SKM-1 (cell line): ENCODE measurements at regions not wholly inside any gene's neighbourhood (a gene's known extent, or its start where the extent isn't known, plus 50 kb on each side); places are given as distances from the start of the nearest gene placed in this dataset.

Source experiments
- DNase-seq: peaks from one replicate; lab custom pipeline; 2025; ENCODE audit not compliant: unreplicated experiment; lab: John Stamatoyannopoulos, UW

DNA sequence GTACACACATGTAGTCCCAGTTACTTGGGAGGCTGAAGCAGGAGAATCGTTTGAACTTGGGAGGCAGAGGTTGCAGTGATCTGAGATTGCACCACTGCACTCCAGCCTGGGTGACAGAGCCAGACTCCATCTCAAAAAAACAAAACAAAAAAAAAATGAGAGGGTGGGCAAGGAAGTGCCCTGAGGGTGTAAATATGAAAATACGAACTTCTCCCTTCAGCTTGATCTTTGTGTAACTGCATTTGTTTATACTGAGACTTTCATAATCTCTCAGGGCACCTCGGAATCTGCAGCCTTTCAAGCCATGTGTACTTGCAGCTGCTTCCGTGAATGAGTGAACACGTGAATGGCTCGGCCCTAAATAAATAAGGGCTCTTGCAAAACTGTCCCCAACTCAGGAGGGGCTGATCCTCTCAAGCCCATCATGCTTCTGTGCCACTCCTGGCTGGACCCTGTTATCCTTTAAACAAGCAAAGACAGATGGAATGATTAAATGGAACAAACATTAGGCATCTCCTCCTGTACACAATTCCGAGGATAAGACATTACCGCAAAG, 96.8 kb downstream of the BOD1L2 start:
- no peak for DNase-seq

DNA sequence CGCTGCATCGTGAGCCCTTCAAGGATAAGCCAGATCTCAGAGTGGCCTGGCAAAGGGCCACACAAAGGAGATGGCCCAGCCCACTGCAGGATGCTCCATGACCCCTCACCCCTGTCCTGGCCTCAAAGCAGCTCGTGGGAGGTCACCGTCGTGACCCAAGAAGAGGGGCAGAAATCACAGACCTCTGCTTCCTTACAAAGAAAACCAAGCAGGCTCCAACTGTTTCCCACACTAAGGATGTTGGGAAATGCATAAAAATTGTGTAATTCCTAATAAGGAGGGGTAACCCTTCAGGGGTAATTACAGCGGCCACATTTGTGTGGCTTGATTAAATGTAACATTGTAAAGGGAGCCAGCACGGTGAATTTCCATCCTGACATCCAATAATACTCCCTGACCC, 102.3 kb downstream of the BOD1L2 start:
- no peak for DNase-seq

DNA sequence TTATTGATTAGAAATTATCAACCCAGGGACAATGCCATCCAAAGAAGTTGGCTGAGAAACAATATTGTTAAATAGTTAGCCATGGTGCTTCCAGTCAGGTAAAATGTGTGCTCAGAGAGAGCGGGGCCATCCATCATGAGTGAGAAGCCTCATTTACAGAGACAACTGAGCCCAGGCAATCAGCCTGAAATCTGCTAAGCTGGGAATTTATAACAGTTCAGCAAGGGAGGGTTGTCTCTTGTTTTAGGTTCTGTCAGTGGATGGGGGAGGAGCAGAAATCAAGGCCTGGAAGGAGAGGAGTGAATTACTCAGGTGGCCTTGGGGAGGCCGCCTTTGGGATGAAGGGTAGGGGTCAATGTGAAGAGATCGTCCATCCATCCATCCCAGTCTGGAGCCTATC, 102.5 kb upstream of the ST8SIA3 start:
- no peak for DNase-seq

DNA sequence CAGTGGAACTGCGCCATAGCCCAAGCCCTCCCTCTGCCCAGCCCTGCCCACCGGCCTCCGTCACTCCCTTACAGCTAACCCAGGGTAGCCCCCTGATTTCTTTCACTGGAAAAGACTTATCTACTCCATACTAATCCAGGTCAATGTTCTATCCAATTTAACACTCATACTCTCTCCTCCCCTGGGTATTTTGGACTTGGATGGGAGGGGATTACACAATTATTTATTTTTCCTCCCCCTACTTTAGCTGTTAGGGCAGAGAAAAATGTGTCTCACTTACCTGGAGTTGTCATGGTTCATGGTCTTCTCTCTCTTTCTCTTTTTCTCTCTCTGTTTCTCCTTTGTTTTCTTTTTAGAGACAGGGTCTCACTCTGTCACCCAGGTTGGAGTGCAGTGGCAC, 100.6 kb upstream of the ST8SIA3 start:
- no peak for DNase-seq

DNA sequence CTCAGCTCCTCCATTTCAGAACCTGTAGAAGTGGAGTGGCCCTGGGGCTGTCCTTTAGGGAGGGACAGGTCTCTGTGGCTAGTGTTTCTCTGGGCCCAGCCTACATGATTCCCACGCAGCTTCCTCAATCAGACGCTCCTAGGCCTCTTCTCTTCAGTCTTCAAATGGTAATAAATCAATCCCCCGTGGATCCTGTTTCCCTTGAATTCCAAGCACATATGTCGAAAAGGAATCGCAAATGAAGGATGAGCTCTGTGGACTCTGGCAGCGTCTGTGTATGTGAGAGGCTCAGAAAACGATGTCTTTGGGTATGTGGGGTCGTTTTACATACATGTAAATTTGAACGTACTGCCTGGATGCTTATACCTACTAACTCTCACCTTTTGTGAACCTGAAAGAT, 98.5 kb upstream of the ST8SIA3 start:
- DNase-seq = no peak

DNA sequence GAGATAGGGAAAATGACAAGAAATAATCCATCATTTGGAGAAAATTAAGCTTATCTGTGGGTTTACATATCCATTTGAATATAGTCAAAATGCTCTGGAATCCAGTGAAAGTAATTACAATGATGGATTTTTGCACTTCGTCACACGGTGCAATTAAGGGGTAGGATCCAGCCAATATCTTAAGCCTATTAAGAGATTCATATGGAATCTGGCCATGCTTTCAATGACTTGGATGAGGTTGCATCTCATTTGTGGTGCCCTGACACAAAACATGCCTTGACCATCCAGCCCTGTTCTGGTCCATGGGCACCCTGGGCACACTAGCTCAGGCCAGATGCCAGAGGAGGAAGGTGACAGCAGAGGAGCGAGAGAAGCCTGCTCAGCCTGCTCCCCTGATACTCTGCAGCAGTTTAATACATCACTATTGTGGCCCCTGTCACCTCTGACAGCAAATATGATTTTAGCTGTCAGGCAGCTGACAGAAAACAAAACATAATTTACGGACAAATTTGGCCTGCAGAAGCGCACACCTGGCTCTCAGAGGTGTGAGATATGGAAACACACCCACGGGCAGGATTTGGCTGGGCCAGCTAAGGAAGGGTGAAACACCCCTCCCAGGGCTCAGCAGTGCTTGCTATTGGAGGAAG, 94.1 kb upstream of the ST8SIA3 start:
- no peak for DNase-seq

DNA sequence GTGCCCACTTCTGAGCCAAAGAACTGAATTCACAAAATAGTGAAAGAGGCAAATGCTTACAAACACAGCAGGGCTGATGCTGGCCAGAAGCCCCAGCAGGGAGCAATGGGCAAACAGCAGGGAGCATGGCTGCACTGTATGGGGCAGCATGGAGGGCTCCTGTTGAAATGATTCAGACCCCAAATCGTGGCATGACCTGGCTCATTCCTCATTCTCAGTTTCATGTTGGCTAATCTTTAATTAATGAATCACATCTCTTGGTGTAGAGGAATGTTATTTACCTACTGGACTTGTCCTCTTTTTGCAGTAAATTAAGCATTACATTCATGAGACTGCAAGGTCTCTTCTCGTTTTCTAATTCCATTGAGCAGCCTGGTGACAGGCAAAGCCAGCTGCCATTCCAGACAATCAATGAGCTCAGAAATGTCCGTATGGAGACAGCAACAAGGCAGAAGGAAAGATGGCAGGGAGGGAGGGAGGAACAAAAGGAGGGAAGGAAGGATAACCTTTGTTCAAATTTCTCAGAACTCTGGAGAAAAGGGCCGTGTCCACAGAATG, 84.9 kb upstream of the ST8SIA3 start:
- DNase-seq = no peak

DNA sequence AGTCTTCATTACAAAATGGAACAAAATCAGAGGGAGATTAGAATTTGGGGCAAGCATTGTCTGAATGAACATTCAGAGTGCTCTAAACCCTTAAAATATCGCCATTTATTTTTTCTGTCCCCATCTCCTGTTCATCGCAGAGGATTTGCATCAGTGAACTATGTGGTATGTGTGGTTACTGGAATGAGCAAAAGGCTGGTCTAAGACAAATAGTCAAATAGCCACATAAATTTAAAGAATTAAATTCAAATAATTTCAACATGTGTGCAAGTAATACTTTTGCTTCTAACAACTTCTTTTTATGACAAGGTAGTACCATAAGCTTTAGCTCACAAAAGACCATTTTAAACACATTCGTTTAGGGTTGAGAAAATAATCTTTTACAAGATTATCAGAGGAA, 82.6 kb upstream of the ST8SIA3 start:
- no peak for DNase-seq

DNA sequence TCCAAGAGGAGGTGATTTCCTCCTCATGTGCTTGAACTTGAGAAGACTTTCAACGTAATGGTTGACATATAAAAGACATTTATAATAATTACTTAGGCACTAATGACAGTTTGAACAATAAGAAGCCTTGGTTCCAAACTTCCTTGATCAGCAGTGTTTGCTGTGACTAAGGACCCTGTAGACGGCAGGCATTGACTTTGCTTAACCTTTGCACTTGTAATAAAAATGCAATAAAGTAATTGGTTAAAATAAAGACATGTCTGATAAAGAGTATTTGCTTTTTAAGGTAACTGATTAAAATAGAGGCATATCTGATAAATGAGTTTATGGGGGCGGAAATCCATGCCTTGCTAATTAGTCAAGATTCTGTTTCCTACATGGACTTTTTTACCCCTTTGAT, 82.2 kb upstream of the ST8SIA3 start:
- DNase-seq = no peak

DNA sequence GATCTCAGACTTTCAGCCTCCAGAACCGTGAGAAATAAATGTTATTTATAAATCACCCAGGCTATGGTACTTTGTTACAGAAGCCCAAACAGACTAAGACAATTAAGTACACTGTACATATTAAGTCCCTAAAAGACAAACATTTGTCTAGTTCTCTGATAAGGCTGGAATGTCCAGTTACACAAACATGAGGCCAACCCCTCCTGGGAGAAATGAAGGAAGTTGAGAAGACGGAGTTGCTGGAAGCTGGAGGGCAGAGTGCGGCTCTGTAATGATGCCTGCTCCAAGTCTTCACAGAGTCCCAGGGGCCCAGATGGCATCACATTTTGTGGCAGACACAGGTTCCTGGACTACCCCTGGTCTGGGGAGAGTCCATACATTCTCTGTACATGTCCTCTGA, 79.2 kb upstream of the ST8SIA3 start:
- DNase-seq = no peak

DNA sequence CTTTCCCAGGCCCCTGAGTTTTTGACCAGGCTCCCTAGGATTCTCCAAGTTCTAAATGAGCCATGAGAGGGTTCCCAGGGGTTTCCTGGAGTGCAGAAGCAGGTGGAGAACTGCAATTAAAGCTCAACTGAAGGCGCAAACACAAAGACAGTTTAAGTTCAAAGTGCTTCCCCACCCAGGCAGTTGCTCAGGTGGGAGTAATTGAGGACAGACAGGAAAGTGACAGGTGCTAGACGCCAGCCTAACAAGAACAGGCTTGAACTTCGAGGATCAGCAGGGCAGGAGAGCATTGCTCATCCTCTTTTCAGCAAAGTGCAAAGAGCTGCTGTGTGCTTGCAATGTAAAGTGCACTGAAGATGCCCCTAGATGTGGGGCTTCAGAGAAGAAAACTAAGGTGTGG, 77.2 kb upstream of the ST8SIA3 start:
- DNase-seq = no peak

DNA sequence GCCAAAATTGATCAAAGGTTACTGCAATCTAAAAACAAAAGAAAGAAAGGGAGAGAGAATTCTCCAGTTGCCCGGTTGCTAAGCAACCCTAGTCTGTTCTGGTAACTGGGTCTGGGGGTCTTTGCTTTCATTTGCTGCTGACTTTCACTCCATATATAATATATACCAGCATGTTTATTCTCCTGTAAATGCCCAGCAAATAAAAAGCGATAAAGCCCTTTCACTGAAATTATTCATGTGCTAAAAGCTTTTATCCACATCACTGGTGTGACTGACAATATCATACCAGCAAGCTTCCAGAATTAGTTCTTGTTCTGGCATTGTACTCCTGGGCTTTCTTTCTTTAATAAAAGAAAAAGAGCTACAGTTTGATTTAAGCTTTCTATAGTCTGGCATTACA, 75.5 kb upstream of the ST8SIA3 start:
- no peak for DNase-seq

DNA sequence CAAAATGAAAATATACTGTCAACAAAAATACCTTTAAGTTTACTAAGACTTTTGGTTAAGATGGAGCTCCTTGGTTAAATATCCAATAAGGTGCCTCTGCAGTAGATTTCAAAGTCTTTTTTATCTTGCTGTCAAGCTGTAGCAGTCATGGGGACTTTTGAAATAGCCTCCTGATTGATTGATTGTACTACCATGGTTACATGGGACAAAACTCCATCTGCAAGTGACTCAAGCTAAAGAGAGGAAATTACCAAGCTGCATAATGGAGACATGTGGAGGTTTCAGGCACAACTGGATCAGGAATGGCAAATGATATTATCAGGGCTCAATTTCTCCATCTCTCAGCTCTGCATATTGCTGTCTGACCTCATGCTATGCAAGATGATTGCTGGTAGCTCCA, 73.4 kb upstream of the ST8SIA3 start:
- DNase-seq = no peak

DNA sequence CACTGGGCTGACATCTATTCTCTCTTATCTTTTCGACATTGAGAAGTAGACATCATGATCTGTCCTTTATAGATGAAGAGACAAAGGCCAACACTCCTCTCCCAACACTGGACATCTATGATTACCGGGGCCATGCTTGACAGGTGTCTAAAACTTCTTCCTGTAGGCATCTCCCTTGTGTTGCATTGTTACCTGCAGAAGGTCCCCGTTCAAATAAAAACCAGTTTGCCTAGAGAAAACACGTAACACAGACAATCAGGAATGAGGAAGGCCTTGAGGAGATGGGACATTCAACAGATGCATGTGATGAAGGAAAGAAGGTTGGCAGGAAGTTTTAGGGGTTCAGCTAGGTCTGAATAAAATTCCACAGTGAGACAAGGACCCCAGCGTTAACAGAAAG, 70.8 kb upstream of the ST8SIA3 start:
- DNase-seq = no peak

DNA sequence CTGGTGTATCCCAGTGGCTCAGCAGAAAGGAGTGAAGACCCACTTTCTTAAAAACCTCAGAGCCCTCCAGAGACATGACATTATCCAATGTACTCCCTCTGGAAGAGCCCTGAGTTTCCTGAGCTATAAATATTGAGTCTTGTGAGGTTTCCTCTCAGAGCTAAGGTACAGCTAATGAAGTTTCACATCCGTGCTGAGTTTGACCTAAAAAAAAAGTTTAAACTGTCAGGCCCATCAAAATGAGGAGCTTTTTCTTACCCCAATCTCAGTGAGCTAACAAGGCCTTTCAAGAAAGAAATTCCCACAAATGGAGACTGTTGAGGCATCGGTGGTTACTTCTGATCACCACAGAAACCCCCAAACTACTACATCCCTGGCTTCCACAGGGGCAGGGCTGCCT, 65.4 kb upstream of the ST8SIA3 start:
- DNase-seq = no peak

DNA sequence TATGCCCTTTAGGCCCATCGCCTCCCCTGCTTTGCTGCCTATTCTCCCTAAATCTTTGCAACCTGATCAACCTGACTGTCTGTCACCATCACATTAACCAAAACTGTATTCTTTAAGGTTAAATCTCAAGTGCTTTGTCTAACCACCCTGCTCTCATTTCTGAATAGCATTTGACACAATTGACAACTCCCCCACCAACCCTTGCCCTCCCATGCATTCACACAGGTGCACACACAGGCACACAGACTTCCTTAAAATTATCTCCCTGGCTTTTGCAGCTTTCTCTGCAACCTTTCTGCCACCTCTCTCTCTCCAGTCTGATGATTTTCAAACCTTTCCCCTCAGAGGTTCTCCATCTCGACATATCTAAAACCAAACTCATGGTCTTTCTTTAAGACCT, 64.6 kb upstream of the ST8SIA3 start:
- DNase-seq = no peak

DNA sequence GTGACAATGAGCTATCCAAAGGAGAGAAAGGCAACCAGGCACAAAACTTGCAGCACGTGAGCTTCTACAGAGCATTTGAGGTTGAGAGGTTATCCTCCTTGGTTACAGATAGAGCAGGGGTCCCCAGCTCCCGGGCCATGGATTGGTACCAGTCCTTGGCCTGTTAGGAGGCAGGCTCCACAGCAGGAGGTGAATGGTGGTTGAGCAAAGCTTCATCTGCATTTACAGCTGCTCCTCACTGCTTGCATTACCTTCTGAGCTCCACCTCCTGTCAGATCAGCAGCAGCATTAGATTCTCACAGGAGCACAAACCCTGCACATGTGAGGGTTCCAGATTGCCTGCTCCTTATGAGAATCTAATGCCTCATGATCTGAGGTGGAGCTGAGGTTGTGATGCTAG, 57.8 kb upstream of the ST8SIA3 start:
- no peak for DNase-seq

DNA sequence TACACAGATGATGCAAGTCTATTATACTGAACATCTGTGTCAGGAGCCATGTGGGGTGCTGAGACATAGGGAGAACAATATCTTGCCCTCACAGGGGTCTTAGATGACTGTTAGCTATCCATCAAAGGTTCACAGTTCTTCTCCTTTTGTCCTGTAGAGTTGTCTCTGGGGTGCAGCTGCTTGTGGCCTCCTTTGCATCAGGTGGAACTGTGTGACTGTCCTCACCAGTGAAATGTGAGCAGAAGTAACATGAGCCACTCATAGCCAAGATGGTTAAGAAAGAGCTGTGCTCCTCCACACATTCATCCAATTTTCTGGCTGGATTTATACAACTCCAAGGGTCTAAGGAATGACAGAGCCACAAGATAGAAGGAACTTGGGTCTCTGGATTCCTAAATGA, 56.0 kb upstream of the ST8SIA3 start:
- no peak for DNase-seq

DNA sequence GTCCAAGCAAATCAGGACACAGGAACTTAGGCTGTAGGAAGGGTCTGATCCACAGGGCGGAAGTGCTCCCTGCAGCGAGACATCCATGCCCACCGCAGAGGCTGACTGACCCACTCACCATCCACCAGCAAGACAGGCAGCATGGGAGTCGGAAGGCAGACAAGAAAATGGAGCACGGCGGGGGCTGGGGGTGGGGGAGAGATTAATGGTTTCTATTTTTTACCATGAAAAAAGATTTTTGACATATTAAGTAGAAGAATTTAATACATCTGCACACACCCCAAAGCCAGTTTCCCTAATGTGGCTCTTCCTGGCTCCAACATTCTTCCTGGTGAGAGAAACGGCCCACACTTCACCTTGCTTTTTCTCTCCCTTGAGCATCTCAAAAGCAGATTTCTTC, 55.1 kb upstream of the ST8SIA3 start:
- no peak for DNase-seq

DNA sequence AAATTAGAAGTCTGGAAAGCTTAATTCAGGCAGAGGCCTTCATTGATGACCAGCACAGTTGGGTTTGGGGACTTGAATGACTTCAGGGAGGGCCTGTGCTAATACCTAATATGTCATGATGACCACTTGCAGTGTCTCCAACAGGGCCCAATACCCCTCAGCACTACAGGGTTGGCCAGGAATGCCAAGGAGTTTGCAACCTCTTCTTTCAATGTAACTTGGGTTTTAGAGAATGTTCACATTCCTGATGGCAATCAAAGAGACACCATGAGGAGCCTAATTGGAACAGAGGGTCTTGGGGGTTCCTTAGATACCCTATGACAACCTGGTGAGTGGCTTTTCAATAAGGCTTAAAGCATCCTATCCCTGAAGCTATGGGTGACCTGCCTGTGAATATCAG, 52.4 kb upstream of the ST8SIA3 start:
- no peak for DNase-seq

DNA sequence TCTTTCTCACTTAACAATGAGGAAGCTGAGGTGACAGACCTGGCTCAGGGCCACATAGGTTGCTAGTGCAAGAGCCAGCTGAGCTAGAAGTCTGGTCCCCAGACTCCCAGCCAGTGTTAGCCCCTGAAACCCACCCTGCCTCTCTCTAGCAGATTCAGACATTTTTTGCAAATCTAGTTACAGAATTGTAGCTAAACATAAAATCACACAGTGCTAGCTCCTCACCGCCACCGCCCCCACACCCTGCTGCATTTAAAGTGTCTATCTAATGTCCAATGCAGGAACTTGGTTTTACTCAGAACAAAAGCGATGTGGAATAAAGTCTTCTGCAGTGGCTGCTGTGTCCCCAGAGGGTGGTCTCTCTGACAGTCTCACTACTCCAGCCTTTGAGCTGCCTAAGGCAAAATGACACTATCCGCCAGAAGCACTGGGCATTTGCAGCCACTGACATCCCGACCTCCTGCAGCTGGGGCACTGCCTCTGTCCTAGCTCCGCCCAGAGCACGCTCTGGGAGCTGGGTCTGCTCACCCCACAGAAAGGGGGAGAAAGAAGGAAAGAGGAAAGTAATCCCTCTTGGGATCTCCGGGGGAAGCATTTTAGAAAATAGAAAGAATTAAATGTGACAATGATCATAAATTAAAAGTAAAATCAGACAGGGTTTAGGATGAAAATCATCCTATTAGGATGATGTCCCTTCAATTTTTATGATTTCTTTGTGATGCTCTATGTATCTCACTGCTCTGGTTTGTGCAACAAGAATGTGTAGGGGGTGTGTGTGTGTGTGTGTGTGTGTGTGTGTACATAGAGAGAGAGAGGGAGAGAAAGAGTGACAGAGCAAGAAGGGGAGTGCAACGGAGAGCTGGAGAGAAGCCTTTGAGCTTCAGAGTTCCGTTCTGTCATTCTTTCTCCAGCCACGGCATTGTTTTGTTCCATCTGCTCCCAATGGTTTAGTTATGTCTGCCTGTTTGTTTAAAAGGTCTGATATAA, 50.5 kb upstream of the ST8SIA3 start:
- DNase-seq = no peak
